ENCODE measurements at regions not wholly inside any gene's neighbourhood (a gene's known extent, or its start where the extent isn't known, plus 50 kb on each side); places are given as distances from the start of the nearest gene placed in this dataset.

DNA sequence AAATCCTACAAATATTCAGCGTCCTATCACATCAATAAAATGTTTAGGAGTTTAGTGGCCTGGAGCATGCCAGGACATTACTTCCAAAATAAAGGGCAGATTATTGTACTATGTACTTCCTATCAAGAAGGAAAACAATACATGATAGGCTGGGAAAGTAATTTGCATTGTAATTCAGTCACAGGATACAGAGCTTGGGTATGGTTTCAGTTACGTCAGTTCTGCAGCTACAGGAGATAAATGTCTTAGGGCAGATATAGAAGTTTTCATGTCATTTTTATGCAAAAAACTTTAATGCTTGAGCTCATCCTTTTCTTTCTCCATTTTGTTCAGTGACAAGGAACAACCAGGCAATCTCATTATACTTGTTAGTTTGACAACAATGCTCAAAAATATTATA, 155.2 kb downstream of the NFKBIZ start:
- no peak for TF ChIP-seq ZNF543 (CRISPR knock-in tag; IDR thresholded peaks at IDR 0.05)
- TF ChIP-seq, protein P1, sequence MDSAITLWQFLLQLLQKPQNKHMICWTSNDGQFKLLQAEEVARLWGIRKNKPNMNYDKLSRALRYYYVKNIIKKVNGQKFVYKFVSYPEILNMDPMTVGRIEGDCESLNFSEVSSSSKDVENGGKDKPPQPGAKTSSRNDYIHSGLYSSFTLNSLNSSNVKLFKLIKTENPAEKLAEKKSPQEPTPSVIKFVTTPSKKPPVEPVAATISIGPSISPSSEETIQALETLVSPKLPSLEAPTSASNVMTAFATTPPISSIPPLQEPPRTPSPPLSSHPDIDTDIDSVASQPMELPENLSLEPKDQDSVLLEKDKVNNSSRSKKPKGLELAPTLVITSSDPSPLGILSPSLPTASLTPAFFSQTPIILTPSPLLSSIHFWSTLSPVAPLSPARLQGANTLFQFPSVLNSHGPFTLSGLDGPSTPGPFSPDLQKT (CRISPR knock-in tag; IDR thresholded peaks at IDR 0.05; ENCODE audit: borderline replicate concordance), result no peak
- TF ChIP-seq ZIK1 (CRISPR knock-in tag; IDR thresholded peaks at IDR 0.05; ENCODE audit: borderline replicate concordance, low read depth), result no peak
- TF ChIP-seq TCF7L2 (IDR thresholded peaks at IDR 0.05; ENCODE audit: low read depth, low read length), result no peak
- TF ChIP-seq, protein P2, sequence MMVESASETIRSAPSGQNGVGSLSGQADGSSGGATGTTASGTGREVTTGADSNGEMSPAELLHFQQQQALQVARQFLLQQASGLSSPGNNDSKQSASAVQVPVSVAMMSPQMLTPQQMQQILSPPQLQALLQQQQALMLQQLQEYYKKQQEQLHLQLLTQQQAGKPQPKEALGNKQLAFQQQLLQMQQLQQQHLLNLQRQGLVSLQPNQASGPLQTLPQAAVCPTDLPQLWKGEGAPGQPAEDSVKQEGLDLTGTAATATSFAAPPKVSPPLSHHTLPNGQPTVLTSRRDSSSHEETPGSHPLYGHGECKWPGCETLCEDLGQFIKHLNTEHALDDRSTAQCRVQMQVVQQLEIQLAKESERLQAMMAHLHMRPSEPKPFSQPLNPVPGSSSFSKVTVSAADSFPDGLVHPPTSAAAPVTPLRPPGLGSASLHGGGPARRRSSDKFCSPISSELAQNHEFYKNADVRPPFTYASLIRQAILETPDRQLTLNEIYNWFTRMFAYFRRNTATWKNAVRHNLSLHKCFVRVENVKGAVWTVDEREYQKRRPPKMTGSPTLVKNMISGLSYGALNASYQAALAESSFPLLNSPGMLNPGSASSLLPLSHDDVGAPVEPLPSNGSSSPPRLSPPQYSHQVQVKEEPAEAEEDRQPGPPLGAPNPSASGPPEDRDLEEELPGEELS (CRISPR knock-in tag; IDR thresholded peaks at IDR 0.05), result no peak
- TF ChIP-seq, protein P3, sequence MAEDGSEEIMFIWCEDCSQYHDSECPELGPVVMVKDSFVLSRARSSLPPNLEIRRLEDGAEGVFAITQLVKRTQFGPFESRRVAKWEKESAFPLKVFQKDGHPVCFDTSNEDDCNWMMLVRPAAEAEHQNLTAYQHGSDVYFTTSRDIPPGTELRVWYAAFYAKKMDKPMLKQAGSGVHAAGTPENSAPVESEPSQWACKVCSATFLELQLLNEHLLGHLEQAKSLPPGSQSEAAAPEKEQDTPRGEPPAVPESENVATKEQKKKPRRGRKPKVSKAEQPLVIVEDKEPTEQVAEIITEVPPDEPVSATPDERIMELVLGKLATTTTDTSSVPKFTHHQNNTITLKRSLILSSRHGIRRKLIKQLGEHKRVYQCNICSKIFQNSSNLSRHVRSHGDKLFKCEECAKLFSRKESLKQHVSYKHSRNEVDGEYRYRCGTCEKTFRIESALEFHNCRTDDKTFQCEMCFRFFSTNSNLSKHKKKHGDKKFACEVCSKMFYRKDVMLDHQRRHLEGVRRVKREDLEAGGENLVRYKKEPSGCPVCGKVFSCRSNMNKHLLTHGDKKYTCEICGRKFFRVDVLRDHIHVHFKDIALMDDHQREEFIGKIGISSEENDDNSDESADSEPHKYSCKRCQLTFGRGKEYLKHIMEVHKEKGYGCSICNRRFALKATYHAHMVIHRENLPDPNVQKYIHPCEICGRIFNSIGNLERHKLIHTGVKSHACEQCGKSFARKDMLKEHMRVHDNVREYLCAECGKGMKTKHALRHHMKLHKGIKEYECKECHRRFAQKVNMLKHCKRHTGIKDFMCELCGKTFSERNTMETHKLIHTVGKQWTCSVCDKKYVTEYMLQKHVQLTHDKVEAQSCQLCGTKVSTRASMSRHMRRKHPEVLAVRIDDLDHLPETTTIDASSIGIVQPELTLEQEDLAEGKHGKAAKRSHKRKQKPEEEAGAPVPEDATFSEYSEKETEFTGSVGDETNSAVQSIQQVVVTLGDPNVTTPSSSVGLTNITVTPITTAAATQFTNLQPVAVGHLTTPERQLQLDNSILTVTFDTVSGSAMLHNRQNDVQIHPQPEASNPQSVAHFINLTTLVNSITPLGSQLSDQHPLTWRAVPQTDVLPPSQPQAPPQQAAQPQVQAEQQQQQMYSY (CRISPR knock-in tag; IDR thresholded peaks at IDR 0.05), result no peak
- no peak for TF ChIP-seq ZNF207 (IDR thresholded peaks at IDR 0.05; ENCODE audit: borderline replicate concordance)
- no peak for TF ChIP-seq HNRNPK (IDR thresholded peaks at IDR 0.05; ENCODE audit: low read depth, low read length, poor library complexity, severe bottlenecking)
- TF ChIP-seq, protein P4, sequence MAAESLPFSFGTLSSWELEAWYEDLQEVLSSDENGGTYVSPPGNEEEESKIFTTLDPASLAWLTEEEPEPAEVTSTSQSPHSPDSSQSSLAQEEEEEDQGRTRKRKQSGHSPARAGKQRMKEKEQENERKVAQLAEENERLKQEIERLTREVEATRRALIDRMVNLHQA (CRISPR knock-in tag; IDR thresholded peaks at IDR 0.05), result no peak
- no peak for TF ChIP-seq POLR2AphosphoS5 (IDR thresholded peaks at IDR 0.05; ENCODE audit: low read depth, low read length)
- TF ChIP-seq ZNF274 (CRISPR knock-in tag; IDR thresholded peaks at IDR 0.05), result no peak
- TF ChIP-seq FOSL1 (CRISPR knock-in tag; IDR thresholded peaks at IDR 0.05; ENCODE audit: borderline replicate concordance), result no peak
- TF ChIP-seq, protein P5, sequence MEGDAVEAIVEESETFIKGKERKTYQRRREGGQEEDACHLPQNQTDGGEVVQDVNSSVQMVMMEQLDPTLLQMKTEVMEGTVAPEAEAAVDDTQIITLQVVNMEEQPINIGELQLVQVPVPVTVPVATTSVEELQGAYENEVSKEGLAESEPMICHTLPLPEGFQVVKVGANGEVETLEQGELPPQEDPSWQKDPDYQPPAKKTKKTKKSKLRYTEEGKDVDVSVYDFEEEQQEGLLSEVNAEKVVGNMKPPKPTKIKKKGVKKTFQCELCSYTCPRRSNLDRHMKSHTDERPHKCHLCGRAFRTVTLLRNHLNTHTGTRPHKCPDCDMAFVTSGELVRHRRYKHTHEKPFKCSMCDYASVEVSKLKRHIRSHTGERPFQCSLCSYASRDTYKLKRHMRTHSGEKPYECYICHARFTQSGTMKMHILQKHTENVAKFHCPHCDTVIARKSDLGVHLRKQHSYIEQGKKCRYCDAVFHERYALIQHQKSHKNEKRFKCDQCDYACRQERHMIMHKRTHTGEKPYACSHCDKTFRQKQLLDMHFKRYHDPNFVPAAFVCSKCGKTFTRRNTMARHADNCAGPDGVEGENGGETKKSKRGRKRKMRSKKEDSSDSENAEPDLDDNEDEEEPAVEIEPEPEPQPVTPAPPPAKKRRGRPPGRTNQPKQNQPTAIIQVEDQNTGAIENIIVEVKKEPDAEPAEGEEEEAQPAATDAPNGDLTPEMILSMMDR (CRISPR knock-in tag; IDR thresholded peaks at IDR 0.05), result no peak
